Skeletal muscle tissue (tissue), 3 donors: ENCODE measurements at regions not wholly inside any gene's neighbourhood (a gene's known extent, or its start where the extent isn't known, plus 50 kb on each side); places are given as distances from the start of the nearest gene placed in this dataset.

Source experiments
- H3K27ac ChIP-seq: one replicate; pipeline ENCODE4 v1.7.0; 2013; ENCODE audit warnings: mild to moderate bottlenecking, low read depth, low read length, inconsistent platforms
- H3K27me3 ChIP-seq, 3 donors: one replicate each; pipeline ENCODE4 v1.7.0; 2013; ENCODE audit warnings: low read length in 3 of 3; ENCODE audit not compliant: control insufficient read depth in 3 of 3, insufficient read depth in 3 of 3
- H3K36me3 ChIP-seq, 3 donors: one replicate each; pipeline ENCODE4 v1.7.0; 2013; ENCODE audit warnings: low read length in 3 of 3; ENCODE audit not compliant: control insufficient read depth in 3 of 3, insufficient read depth in 3 of 3
- H3K4me1 ChIP-seq, 3 donors: one replicate each; pipeline ENCODE4 v1.7.0; 2013; ENCODE audit warnings: low read length in 3 of 3, mild to moderate bottlenecking in 3 of 3; ENCODE audit not compliant: control insufficient read depth in 3 of 3, insufficient read depth in 3 of 3
- H3K4me3 ChIP-seq, 3 donors: one replicate each; pipeline ENCODE4 v1.7.0; 2013; ENCODE audit warnings: low read length in 3 of 3
- H3K9ac ChIP-seq, 3 donors: one replicate each; pipeline ENCODE4 v1.7.0; 2013; ENCODE audit warnings: low read length in 3 of 3, mild to moderate bottlenecking in 3 of 3, moderate library complexity in 2 of 3, low read depth in 1 of 3
- H3K9me3 ChIP-seq, 3 donors: one replicate each; pipeline ENCODE4 v1.7.0; 2013; ENCODE audit warnings: low read length in 3 of 3; ENCODE audit not compliant: control insufficient read depth in 3 of 3
- donor health status: Osteomylitis.

DNA sequence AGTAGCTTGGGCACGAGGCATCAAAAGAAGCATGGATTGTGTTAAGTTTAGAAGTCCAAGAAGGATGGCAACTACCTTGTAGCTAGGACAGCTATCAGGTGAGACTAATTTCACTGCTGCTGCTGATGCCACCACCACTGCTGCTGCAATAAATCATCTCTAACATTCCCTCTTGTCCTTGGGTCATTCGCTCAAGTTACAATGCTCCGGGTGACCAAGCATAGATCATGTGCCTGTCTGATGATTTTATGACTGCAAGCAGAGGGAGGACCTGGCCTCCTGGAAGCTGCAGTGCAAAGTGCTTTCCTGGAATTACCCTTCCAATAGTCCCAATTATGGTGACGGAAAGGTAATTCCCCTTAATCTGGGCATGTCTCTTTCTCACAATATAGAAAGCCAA, 334.4 kb downstream of the PRELID2 start:
- Histone ChIP-seq H3K27ac (no peak overlapping the region), H3K36me3 (no peaks in the 10 kb centered on the region), H3K9ac (no peak overlapping the region), H3K4me3 (no peak overlapping the region), H3K9me3 (no peaks in the 10 kb centered on the region), H3K4me1 (no peaks in the 10 kb centered on the region), H3K27me3 (no peaks in the 10 kb centered on the region)

DNA sequence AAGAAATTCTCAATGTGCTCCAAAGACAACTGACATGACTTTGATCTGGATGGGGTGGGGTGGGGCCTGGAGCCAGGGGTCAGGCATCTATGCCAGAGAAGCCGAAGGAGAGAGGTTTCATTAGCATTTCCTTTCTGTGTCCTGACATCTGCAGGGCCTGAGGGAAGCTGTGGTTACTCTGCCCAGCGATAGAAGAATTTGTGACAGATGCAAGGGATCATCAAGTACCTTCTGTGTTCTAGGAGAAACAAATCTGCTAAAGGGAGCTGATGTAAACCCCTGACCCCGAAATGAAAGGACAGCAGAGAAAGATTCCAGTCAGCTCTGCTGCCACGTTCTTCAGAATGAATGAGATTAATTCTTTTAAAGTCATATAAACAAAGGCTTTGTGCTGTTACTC, 335.7 kb downstream of the PRELID2 start:
- H3K9me3 ChIP-seq = no peaks in the 10 kb centered on the region
- no peak overlapping the region for H3K4me3 ChIP-seq
- H3K4me1 ChIP-seq = no peaks in the 10 kb centered on the region
- H3K36me3 ChIP-seq = no peaks in the 10 kb centered on the region
- no peaks in the 10 kb centered on the region for H3K27me3 ChIP-seq
- no peak overlapping the region for H3K27ac ChIP-seq
- H3K9ac ChIP-seq = no peak overlapping the region

DNA sequence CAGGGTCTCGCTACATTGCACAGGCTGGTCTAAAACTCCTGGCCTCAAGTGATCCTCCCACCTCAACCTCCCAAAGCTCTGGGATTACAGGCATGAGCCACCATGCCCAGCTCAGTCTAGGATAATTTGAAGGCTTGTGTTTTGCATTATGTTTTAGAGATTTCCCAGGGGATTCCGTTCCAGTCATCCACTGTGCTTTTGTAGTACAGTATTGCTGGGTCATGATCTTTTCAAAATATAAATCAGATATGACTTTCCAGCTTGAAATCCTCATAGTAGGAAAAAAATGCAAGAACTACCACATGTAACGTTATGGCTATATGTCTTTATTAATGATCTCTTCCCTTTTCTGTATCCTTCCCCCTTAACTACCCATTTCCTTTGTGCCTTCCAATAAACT, 338.1 kb downstream of the PRELID2 start:
- Histone ChIP-seq H3K36me3 (no peaks in the 10 kb centered on the region), H3K27me3 (no peaks in the 10 kb centered on the region), H3K4me1 (no peaks in the 10 kb centered on the region), H3K9me3 (no peaks in the 10 kb centered on the region), H3K27ac (no peak overlapping the region), H3K9ac (no peak overlapping the region), H3K4me3 (no peak overlapping the region)

GRCh38 chr5:145495741-145496140, 339.4 kb downstream of the PRELID2 start:
- no peak overlapping the region for H3K27ac ChIP-seq

DNA sequence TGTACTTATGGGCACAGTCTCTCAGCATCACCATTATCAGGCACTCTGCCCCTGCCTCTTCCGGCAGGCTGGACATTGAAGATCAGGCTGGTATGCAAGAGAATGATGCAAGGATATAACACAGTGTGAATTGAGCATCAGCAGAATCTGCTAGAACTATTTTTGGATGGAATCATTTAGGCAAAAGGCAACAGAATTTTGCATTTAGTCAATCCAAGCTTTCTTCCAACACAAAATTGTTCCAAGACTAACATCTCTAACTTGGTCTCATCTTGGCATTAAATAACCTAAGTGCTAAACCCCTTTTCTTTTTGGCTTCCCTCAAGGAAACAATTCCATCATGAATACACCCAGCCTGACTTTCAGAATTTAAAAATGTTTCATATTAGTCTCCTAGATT, 339.9 kb downstream of the PRELID2 start:
- H3K4me1 ChIP-seq = no peaks in the 10 kb centered on the region
- H3K27ac ChIP-seq = no peak overlapping the region
- H3K9ac ChIP-seq = no peak overlapping the region
- no peaks in the 10 kb centered on the region for H3K9me3 ChIP-seq
- H3K27me3 ChIP-seq = no peaks in the 10 kb centered on the region
- H3K36me3 ChIP-seq = no peaks in the 10 kb centered on the region
- no peak overlapping the region for H3K4me3 ChIP-seq

More at GRCh38 chr5:145495741-145496140, 339.4 kb downstream of the PRELID2 start:
- no peak overlapping the region for H3K9ac ChIP-seq
- no peaks in the 10 kb centered on the region for H3K36me3 ChIP-seq
- no peaks in the 10 kb centered on the region for H3K4me1 ChIP-seq
- no peak overlapping the region for H3K4me3 ChIP-seq
- no peaks in the 10 kb centered on the region for H3K27me3 ChIP-seq
- H3K9me3 ChIP-seq = no peaks in the 10 kb centered on the region

DNA sequence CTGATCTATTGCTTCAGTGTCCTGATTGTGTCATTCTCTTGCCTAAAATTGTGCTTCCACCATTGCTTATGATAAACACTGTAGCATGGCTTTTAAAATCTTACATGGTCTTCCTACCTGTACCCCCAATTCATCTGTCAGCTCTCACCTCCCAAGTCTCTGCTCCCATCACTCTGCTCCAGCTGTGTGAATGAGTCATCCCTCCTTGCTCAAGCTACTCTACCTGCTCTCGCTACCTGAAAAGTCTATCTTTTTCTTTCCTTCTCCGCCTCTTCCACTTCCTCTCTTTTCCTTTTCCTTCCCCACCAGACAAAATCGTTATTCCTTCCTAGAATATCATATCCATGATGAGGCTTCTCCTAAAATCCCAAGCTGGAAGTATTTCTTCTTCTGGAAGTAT, 341.7 kb downstream of the PRELID2 start:
- Histone ChIP-seq H3K27me3 (no peaks in the 10 kb centered on the region), H3K27ac (no peak overlapping the region), H3K9me3 (no peaks in the 10 kb centered on the region), H3K4me1 (no peaks in the 10 kb centered on the region), H3K4me3 (no peak overlapping the region), H3K36me3 (no peaks in the 10 kb centered on the region), H3K9ac (no peak overlapping the region)

DNA sequence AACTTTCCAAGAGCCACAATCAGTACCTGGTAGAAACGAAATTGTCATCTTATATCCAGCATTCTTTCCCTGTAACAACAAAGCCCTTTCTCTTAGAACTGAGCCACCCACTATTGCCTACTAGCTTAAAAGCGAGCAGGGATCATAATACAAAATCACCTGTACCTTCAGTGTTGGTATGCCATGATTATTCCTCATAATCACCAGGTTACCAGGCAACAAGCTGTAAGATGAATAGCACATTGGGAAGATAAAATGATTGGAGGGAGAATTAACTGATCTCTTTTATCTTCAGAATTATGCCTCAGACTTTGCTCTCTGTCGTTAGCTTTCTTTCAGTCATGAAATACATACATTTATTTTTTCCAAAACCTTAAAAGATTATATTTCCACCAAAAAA, 345.6 kb downstream of the PRELID2 start:
- no peak overlapping the region for H3K27ac ChIP-seq
- H3K36me3 ChIP-seq = no peaks in the 10 kb centered on the region
- no peaks in the 10 kb centered on the region for H3K4me1 ChIP-seq
- H3K9ac ChIP-seq = no peak overlapping the region
- H3K9me3 ChIP-seq = peaks cover 0 to 3% (median 0%) of the 10 kb centered on the region in 3 donors
- H3K4me3 ChIP-seq = no peak overlapping the region
- no peaks in the 10 kb centered on the region for H3K27me3 ChIP-seq

GRCh38 chr5:145484158-145484557, 351.0 kb downstream of the PRELID2 start:
- Histone ChIP-seq H3K27me3 (no peaks in the 10 kb centered on the region), H3K9me3 (peaks cover 0 to 3% (median 0%) of the 10 kb centered on the region in 3 donors), H3K36me3 (no peaks in the 10 kb centered on the region), H3K27ac (no peak overlapping the region), H3K4me1 (no peaks in the 10 kb centered on the region), H3K4me3 (no peak overlapping the region), H3K9ac (no peak overlapping the region)

DNA sequence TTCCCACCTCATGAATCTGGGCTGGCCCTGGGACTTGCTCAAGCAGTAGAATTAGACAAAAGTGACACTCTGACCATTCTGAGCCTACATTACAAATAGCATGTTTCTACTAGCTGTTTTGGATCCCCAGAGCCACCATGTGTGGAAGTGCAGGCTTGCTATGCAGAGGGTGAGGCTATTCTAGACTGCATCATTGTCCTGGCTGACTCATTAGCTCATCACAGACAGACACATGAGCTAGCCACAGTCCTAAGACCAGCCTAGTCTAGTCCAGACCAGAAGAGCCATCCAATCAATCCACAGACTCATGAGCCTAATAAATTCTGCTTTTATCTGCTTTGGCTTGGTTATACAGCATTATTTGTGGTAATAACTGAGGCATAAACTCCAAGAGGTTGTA, 351.9 kb downstream of the PRELID2 start:
- H3K9ac ChIP-seq = no peak overlapping the region
- no peaks in the 10 kb centered on the region for H3K36me3 ChIP-seq
- peaks cover 0 to 3% (median 0%) of the 10 kb centered on the region in 3 donors for H3K9me3 ChIP-seq
- no peak overlapping the region for H3K27ac ChIP-seq
- H3K4me3 ChIP-seq = no peak overlapping the region
- no peaks in the 10 kb centered on the region for H3K27me3 ChIP-seq
- no peaks in the 10 kb centered on the region for H3K4me1 ChIP-seq

- Histone ChIP-seq H3K27ac (no peak overlapping the region), H3K4me3 (no peak overlapping the region), H3K27me3 (no peaks in the 10 kb centered on the region), H3K4me1 (no peaks in the 10 kb centered on the region), H3K9ac (no peak overlapping the region), H3K36me3 (no peaks in the 10 kb centered on the region), H3K9me3 (no peaks in the 10 kb centered on the region)
Observed at GRCh38 chr5:145479857-145480256, 355.3 kb downstream of the PRELID2 start.

GRCh38 chr5:145479271-145479670, 355.9 kb downstream of the PRELID2 start:
- no peak overlapping the region for H3K9ac ChIP-seq
- H3K4me3 ChIP-seq = no peak overlapping the region
- H3K27ac ChIP-seq = no peak overlapping the region
- no peaks in the 10 kb centered on the region for H3K27me3 ChIP-seq
- no peaks in the 10 kb centered on the region for H3K4me1 ChIP-seq
- no peaks in the 10 kb centered on the region for H3K36me3 ChIP-seq
- H3K9me3 ChIP-seq = no peaks in the 10 kb centered on the region
